GM12865 (cell line): ENCODE measurements at regions not wholly inside any gene's neighbourhood (a gene's known extent, or its start where the extent isn't known, plus 50 kb on each side); places are given as distances from the start of the nearest gene placed in this dataset.
A peak's percentile ranks its signal among the peaks of the same experiment; 100 is the strongest.

Experiments
- DNase-seq: peaks from one replicate; pipeline ENCODE4 v3.0.0; 2010; ENCODE audit warnings: low read depth
- H3K4me3 ChIP-seq: 2 replicates; pipeline ENCODE4 v1.5.1; 2011; ENCODE audit warnings: mild to moderate bottlenecking, low read depth, low read length, control low read depth
- CTCF ChIP-seq: IDR thresholded peaks from 2 replicates; pipeline ENCODE4 v1.5.1; 2011; ENCODE audit warnings: low read length, control low read depth, low read depth, inconsistent platforms; ENCODE audit not compliant: insufficient read depth; ENCODE audit errors: missing control alignments

- TF ChIP-seq CTCF = no peak
- DNase-seq = no peak
- H3K4me3 ChIP-seq = no peak overlapping the region
Observed at GRCh38 chr1:219498666-219499065, 114.2 kb downstream of the ZC3H11B start.

- TF ChIP-seq CTCF = no peak
- H3K4me3 ChIP-seq = no peak overlapping the region
- no peak for DNase-seq
Observed at GRCh38 chr1:219495737-219496408, 117.0 kb downstream of the ZC3H11B start.

- TF ChIP-seq CTCF = no peak
- H3K4me3 ChIP-seq = no peak overlapping the region
- DNase-seq = no peak
Observed at GRCh38 chr1:219492717-219493116, 120.2 kb downstream of the ZC3H11B start.

GRCh38 chr1:219490566-219490965 is 122.3 kb downstream of the ZC3H11B start:
- H3K4me3 ChIP-seq = no peak overlapping the region
- DNase-seq = no peak
- TF ChIP-seq CTCF = no peak

GRCh38 chr1:219489636-219490035 is 123.3 kb downstream of the ZC3H11B start:
- DNase-seq = peak; percentile 24
- H3K4me3 ChIP-seq = no peak overlapping the region
- TF ChIP-seq CTCF = no peak

- no peak for TF ChIP-seq CTCF
- no peak overlapping the region for H3K4me3 ChIP-seq
- no peak for DNase-seq
Observed at GRCh38 chr1:219488275-219488674, 124.6 kb downstream of the ZC3H11B start.

- TF ChIP-seq CTCF = no peak
- no peak overlapping the region for H3K4me3 ChIP-seq
- no peak for DNase-seq
Observed at GRCh38 chr1:219483530-219483929, 129.4 kb downstream of the ZC3H11B start.
